GM23338 (cell line): ENCODE measurements at regions not wholly inside any gene's neighbourhood (a gene's known extent, or its start where the extent isn't known, plus 50 kb on each side); places are given as distances from the start of the nearest gene placed in this dataset.

Experiments used
- ATAC-seq: fragments of 200-7000 bp; cut with Tn5 transposase; 3 replicates; pipeline ENCODE4 v1.9.1; 2020
- DNase-seq: peaks from one replicate; pipeline ENCODE4 v3.0.0-alpha.2; 2015; ENCODE audit warnings: low spot score
- H2AFZ ChIP-seq: fragments of 200-600 bp; sonication (generic); 2 replicates; pipeline ENCODE4 v1.8.0; 2016; ENCODE audit warnings: antibody characterized with exemption, mild to moderate bottlenecking, moderate library complexity
- H3F3A ChIP-seq: fragments of 200-600 bp; sonication (generic); replicated peaks from 2 replicates; pipeline ENCODE4 v1.8.0; 2017; ENCODE audit warnings: antibody characterized with exemption, mixed run types, low read depth
- H3K27ac ChIP-seq: fragments of 200-600 bp; sonication (generic); 2 replicates; pipeline ENCODE4 v1.6.1; 2016; ENCODE audit warnings: low read depth
- H3K27me3 ChIP-seq: fragments of 200-600 bp; sonication (generic); 2 replicates; pipeline ENCODE4 v1.8.0; 2016; ENCODE audit warnings: mild to moderate bottlenecking, mixed run types, moderate library complexity; ENCODE audit not compliant: insufficient read depth
- H3K36me3 ChIP-seq: fragments of 200-600 bp; sonication (generic); 2 replicates; pipeline ENCODE4 v1.8.0; 2016; ENCODE audit warnings: mild to moderate bottlenecking; ENCODE audit not compliant: insufficient read depth
- H3K4me1 ChIP-seq: fragments of 200-600 bp; sonication (generic); 2 replicates; pipeline ENCODE4 v1.8.0; 2016; ENCODE audit warnings: mild to moderate bottlenecking, moderate library complexity; ENCODE audit not compliant: insufficient read depth
- H3K4me2 ChIP-seq: fragments of 200-600 bp; sonication (generic); 2 replicates; pipeline ENCODE4 v1.7.1; 2017; ENCODE audit warnings: mixed run types
- H3K4me3 ChIP-seq: fragments of 200-600 bp; sonication (generic); 2 replicates; pipeline ENCODE4 v1.6.1; 2016; ENCODE audit warnings: mixed run types
- H3K79me2 ChIP-seq: fragments of 200-600 bp; sonication (generic); replicated peaks from 2 replicates; pipeline ENCODE4 v1.8.0; 2017; ENCODE audit warnings: mild to moderate bottlenecking; ENCODE audit not compliant: insufficient read depth
- H3K9me2 ChIP-seq: fragments of 200-600 bp; sonication (generic); 2 replicates; pipeline ENCODE4 v1.8.0; 2017; ENCODE audit not compliant: insufficient read depth
- H4K20me1 ChIP-seq: fragments of 200-600 bp; sonication (generic); replicated peaks from 2 replicates; pipeline ENCODE4 v1.8.0; 2017; ENCODE audit warnings: mild to moderate bottlenecking; ENCODE audit not compliant: insufficient read depth
- H3K27ac Mint-ChIP-seq: 2 replicates; pipeline ENCODE4 v1.8.0; 2020; ENCODE audit warnings: inconsistent platforms, mild to moderate bottlenecking, moderate library complexity, mixed read lengths
- H3K27me3 Mint-ChIP-seq: 3 replicates; pipeline ENCODE4 v1.8.0; 2022; ENCODE audit warnings: low read depth, mild to moderate bottlenecking, moderate library complexity, mixed read lengths, inconsistent platforms; ENCODE audit not compliant: insufficient read depth, poor library complexity
- H3K36me3 Mint-ChIP-seq: 3 replicates; pipeline ENCODE4 v1.8.0; 2021; ENCODE audit warnings: low read depth, mild to moderate bottlenecking, inconsistent platforms, moderate library complexity, mixed read lengths
- H3K4me1 Mint-ChIP-seq: 3 replicates; pipeline ENCODE4 v1.8.0; 2020; ENCODE audit warnings: mild to moderate bottlenecking, inconsistent platforms, mixed read lengths
- H3K4me3 Mint-ChIP-seq: 3 replicates; pipeline ENCODE4 v1.8.0; 2021; ENCODE audit warnings: moderate library complexity, mild to moderate bottlenecking, inconsistent platforms, mixed read lengths
- H3K9me3 Mint-ChIP-seq: 3 replicates; pipeline ENCODE4 v1.8.0; 2020; ENCODE audit warnings: moderate library complexity, mild to moderate bottlenecking, inconsistent platforms, mixed read lengths
- CREB1 ChIP-seq: fragments of 250-450 bp; sonication (Bioruptor Pico); IDR thresholded peaks from 2 replicates; pipeline ENCODE4 v1.5.0; 2020; ENCODE audit warnings: low read depth, mild to moderate bottlenecking, moderate library complexity
- EZH2 ChIP-seq: fragments of 200-600 bp; sonication (generic); IDR thresholded peaks from one replicate; pipeline ENCODE4 v1.8.0; 2017; ENCODE audit warnings: antibody characterized with exemption, mild to moderate bottlenecking, low read depth; ENCODE audit not compliant: unreplicated experiment
- EZH2phosphoT487 ChIP-seq: fragments of 200-600 bp; sonication (generic); IDR thresholded peaks from one replicate; pipeline ENCODE4 v1.8.1; 2018; ENCODE audit warnings: antibody characterized with exemption; ENCODE audit not compliant: unreplicated experiment
- JUNB ChIP-seq: IDR thresholded peaks from one replicate; pipeline ENCODE4 v1.6.1; 2016; ENCODE audit warnings: antibody characterized with exemption; ENCODE audit not compliant: unreplicated experiment
- NANOG ChIP-seq: IDR thresholded peaks from 2 replicates; pipeline ENCODE4 v1.6.1; 2016; ENCODE audit warnings: antibody characterized with exemption, borderline replicate concordance
- POLR2AphosphoS5 ChIP-seq: IDR thresholded peaks from 2 replicates; pipeline ENCODE4 v1.6.1; 2016; ENCODE audit warnings: antibody characterized with exemption, low read depth
- ZNF114 ChIP-seq: fragments of 250-450 bp; sonication (Bioruptor Pico); IDR thresholded peaks from 2 replicates; pipeline ENCODE4 v1.5.0; 2020; ENCODE audit warnings: mild to moderate bottlenecking, moderate library complexity
- TF ChIP-seq, protein P1 (sequence below), 2 experiments: fragments of 200-600 bp in 1 of 2; sonication (generic) in 1 of 2; conservative IDR thresholded peaks; 2 replicates each; pipeline versions ENCODE4 v1.5.1 to v1.6.1; 2016 to 2017; ENCODE audit warnings: antibody characterized with exemption in 2 of 2, low read depth in 2 of 2, mild to moderate bottlenecking in 2 of 2, moderate library complexity in 1 of 2
- TF ChIP-seq, protein P2 (sequence below): IDR thresholded peaks from 2 replicates; pipeline ENCODE4 v1.6.1; 2016; ENCODE audit warnings: antibody characterized with exemption
- TF ChIP-seq, protein P3 (sequence below): fragments of 250-450 bp; sonication (Bioruptor Pico); IDR thresholded peaks from 2 replicates; pipeline ENCODE4 v1.5.0; 2020; ENCODE audit warnings: mild to moderate bottlenecking, moderate library complexity

DNA sequence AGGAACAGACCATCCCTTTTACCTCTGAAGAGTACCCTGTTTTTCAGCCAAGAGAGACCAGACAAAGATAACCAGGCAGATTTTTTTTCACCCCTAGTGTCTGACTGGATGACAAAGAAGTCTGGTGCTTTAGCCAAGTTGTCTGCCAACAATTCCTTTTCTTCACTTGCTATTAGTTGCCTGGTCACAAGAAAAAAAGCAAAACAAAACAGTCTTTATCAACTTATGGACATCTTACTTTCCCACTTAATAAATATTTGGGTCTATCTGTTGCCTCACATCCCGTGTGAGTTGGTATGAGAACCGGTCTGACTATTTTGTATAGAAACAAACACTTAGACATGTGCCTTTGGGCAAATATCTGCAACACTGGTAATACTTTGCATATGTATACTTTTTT is 662.9 kb downstream of the PLPP3 start:
- H3K4me1 ChIP-seq = no peaks in the 10 kb centered on the region
- Mint-ChIP-seq H3K9me3 (peaks cover 22% of the 10 kb centered on the region), H3K36me3 (peaks cover 7% of the 10 kb centered on the region), H3K4me3 (no peak overlapping the region), H3K4me1 (no peaks in the 10 kb centered on the region), H3K27ac (no peak overlapping the region), H3K27me3 (no peaks in the 10 kb centered on the region)
- no peak overlapping the region for H3K4me2 ChIP-seq
- H3K4me3 ChIP-seq = no peak overlapping the region
- no peaks in the 10 kb centered on the region for H3K27me3 ChIP-seq
- H3K79me2 ChIP-seq = no peaks in the 10 kb centered on the region
- H3F3A ChIP-seq = no peaks in the 10 kb centered on the region
- no peaks in the 10 kb centered on the region for H4K20me1 ChIP-seq
- DNase-seq (no peak), ATAC-seq (no peak)
- H3K9me2 ChIP-seq = no peaks in the 10 kb centered on the region; the same call in 1 of the 2 replicates
- no peak overlapping the region for H2AFZ ChIP-seq
- TF ChIP-seq, protein P1, sequence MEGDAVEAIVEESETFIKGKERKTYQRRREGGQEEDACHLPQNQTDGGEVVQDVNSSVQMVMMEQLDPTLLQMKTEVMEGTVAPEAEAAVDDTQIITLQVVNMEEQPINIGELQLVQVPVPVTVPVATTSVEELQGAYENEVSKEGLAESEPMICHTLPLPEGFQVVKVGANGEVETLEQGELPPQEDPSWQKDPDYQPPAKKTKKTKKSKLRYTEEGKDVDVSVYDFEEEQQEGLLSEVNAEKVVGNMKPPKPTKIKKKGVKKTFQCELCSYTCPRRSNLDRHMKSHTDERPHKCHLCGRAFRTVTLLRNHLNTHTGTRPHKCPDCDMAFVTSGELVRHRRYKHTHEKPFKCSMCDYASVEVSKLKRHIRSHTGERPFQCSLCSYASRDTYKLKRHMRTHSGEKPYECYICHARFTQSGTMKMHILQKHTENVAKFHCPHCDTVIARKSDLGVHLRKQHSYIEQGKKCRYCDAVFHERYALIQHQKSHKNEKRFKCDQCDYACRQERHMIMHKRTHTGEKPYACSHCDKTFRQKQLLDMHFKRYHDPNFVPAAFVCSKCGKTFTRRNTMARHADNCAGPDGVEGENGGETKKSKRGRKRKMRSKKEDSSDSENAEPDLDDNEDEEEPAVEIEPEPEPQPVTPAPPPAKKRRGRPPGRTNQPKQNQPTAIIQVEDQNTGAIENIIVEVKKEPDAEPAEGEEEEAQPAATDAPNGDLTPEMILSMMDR (conservative IDR thresholded peaks at IDR 0.05; ENCODE audit: low read depth in 2 of 2) = no peak
- no peak for TF ChIP-seq EZH2
- no peak for TF ChIP-seq NANOG
- no peak for TF ChIP-seq CREB1 (CRISPR knock-in tag)
- TF ChIP-seq EZH2phosphoT487 = no peak
- no peak overlapping the region for H3K27ac ChIP-seq
- no peaks in the 10 kb centered on the region for H3K36me3 ChIP-seq

DNA sequence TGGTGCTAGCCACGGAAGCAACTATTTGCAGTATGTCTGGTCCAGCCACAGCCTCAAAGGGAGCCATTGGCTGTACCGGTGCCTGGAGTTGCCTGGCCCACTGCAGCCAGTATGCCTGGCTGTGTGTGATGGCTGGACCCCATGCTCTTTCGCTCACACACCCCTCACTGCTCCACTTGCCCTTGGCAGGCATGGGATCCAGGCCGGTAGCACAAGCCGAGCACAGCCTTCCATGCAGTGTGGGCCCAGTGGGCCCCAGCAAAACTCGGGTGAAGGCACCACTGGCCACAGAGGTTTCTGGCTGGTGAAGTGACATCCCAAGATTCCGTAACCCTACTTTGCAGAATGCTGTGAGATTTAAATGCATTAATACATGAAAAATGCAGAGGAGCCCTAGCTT is 665.8 kb downstream of the PLPP3 start:
- Mint-ChIP-seq H3K27ac (no peak overlapping the region), H3K9me3 (peaks cover 22% of the 10 kb centered on the region), H3K27me3 (no peaks in the 10 kb centered on the region), H3K4me1 (no peaks in the 10 kb centered on the region), H3K36me3 (peaks cover 7% of the 10 kb centered on the region), H3K4me3 (no peak overlapping the region)
- Histone ChIP-seq H4K20me1 (no peaks in the 10 kb centered on the region), H3K4me2 (no peak overlapping the region), H3K27ac (no peak overlapping the region), H3K79me2 (no peaks in the 10 kb centered on the region), H3K4me1 (no peaks in the 10 kb centered on the region), H3K27me3 (no peaks in the 10 kb centered on the region), H3F3A (no peaks in the 10 kb centered on the region), H3K9me2 (no peaks in the 10 kb centered on the region), H3K4me3 (no peak overlapping the region), H3K36me3 (no peaks in the 10 kb centered on the region), H2AFZ (no peak overlapping the region)
- no peak for ATAC-seq
- DNase-seq = no peak
- TF ChIP-seq EZH2phosphoT487 (no peak), JUNB (no peak), CREB1 (CRISPR knock-in tag) (no peak), POLR2AphosphoS5 (no peak), ZNF114 (CRISPR knock-in tag) (no peak), NANOG (no peak)
- TF ChIP-seq, protein P2, sequence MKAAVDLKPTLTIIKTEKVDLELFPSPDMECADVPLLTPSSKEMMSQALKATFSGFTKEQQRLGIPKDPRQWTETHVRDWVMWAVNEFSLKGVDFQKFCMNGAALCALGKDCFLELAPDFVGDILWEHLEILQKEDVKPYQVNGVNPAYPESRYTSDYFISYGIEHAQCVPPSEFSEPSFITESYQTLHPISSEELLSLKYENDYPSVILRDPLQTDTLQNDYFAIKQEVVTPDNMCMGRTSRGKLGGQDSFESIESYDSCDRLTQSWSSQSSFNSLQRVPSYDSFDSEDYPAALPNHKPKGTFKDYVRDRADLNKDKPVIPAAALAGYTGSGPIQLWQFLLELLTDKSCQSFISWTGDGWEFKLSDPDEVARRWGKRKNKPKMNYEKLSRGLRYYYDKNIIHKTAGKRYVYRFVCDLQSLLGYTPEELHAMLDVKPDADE = no peak
- TF ChIP-seq, protein P3, sequence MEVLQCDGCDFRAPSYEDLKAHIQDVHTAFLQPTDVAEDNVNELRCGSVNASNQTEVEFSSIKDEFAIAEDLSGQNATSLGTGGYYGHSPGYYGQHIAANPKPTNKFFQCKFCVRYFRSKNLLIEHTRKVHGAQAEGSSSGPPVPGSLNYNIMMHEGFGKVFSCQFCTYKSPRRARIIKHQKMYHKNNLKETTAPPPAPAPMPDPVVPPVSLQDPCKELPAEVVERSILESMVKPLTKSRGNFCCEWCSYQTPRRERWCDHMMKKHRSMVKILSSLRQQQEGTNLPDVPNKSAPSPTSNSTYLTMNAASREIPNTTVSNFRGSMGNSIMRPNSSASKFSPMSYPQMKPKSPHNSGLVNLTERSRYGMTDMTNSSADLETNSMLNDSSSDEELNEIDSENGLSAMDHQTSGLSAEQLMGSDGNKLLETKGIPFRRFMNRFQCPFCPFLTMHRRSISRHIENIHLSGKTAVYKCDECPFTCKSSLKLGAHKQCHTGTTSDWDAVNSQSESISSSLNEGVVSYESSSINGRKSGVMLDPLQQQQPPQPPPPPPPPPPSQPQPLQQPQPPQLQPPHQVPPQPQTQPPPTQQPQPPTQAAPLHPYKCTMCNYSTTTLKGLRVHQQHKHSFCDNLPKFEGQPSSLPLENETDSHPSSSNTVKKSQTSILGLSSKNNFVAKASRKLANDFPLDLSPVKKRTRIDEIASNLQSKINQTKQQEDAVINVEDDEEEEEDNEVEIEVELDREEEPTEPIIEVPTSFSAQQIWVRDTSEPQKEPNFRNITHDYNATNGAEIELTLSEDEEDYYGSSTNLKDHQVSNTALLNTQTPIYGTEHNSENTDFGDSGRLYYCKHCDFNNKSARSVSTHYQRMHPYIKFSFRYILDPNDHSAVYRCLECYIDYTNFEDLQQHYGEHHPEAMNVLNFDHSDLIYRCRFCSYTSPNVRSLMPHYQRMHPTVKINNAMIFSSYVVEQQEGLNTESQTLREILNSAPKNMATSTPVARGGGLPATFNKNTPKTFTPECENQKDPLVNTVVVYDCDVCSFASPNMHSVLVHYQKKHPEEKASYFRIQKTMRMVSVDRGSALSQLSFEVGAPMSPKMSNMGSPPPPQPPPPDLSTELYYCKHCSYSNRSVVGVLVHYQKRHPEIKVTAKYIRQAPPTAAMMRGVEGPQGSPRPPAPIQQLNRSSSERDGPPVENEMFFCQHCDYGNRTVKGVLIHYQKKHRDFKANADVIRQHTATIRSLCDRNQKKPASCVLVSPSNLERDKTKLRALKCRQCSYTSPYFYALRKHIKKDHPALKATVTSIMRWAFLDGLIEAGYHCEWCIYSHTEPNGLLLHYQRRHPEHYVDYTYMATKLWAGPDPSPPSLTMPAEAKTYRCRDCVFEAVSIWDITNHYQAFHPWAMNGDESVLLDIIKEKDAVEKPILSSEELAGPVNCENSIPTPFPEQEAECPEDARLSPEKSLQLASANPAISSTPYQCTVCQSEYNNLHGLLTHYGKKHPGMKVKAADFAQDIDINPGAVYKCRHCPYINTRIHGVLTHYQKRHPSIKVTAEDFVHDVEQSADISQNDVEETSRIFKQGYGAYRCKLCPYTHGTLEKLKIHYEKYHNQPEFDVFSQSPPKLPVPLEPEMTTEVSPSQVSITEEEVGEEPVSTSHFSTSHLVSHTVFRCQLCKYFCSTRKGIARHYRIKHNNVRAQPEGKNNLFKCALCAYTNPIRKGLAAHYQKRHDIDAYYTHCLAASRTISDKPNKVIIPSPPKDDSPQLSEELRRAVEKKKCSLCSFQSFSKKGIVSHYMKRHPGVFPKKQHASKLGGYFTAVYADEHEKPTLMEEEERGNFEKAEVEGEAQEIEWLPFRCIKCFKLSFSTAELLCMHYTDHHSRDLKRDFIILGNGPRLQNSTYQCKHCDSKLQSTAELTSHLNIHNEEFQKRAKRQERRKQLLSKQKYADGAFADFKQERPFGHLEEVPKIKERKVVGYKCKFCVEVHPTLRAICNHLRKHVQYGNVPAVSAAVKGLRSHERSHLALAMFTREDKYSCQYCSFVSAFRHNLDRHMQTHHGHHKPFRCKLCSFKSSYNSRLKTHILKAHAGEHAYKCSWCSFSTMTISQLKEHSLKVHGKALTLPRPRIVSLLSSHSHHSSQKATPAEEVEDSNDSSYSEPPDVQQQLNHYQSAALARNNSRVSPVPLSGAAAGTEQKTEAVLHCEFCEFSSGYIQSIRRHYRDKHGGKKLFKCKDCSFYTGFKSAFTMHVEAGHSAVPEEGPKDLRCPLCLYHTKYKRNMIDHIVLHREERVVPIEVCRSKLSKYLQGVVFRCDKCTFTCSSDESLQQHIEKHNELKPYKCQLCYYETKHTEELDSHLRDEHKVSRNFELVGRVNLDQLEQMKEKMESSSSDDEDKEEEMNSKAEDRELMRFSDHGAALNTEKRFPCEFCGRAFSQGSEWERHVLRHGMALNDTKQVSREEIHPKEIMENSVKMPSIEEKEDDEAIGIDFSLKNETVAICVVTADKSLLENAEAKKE (CRISPR knock-in tag) = no peak
